Psoas muscle (tissue), 7 donors: ENCODE measurements at regions not wholly inside any gene's neighbourhood (a gene's known extent, or its start where the extent isn't known, plus 50 kb on each side); places are given as distances from the start of the nearest gene placed in this dataset.

Experiments
- ATAC-seq, 4 donors: fragments of 200-7000 bp; cut with Tn5 transposase; one replicate each; pipeline ENCODE4 v1.9.1; 2020; ENCODE audit warnings: moderate library complexity in 3 of 4, mild to moderate bottlenecking in 2 of 4
- DNase-seq, 2 donors: peaks; one replicate each; pipeline ENCODE4 v3.0.0-alpha.2; 2020
- H3K27ac ChIP-seq: fragments of 200-600 bp; one replicate; pipeline ENCODE4 v1.8.0; 2022
- H3K27me3 ChIP-seq, 3 donors: fragments of 200-600 bp in 1 of 3; one replicate each; pipeline versions ENCODE4 v1.6.1 to v1.8.0; 2013 to 2022; ENCODE audit warnings: low read length in 2 of 3, mild to moderate bottlenecking in 2 of 3, moderate library complexity in 1 of 3; ENCODE audit not compliant: insufficient read depth in 3 of 3
- H3K36me3 ChIP-seq, 2 donors: fragments of 200-600 bp in 1 of 2; one replicate each; pipeline versions ENCODE4 v1.6.1 to v1.8.0; 2013 to 2022; ENCODE audit warnings: low read depth in 1 of 2, mild to moderate bottlenecking in 1 of 2, moderate library complexity in 1 of 2; ENCODE audit not compliant: insufficient read depth in 1 of 2
- H3K4me1 ChIP-seq: fragments of 200-600 bp; one replicate; pipeline ENCODE4 v1.8.0; 2022
- H3K4me3 ChIP-seq: fragments of 200-600 bp; one replicate; pipeline ENCODE4 v1.8.0; 2022; ENCODE audit warnings: mild to moderate bottlenecking
- H3K9me3 ChIP-seq: fragments of 200-600 bp; one replicate; pipeline ENCODE4 v1.8.0; 2022
- CTCF ChIP-seq: fragments of 200-600 bp; IDR thresholded peaks from one replicate; pipeline ENCODE4 v1.8.0; 2022; ENCODE audit warnings: antibody characterized with exemption
- WGBS, 3 donors: extraction: QIAGEN DNeasy Blood & Tissue Kit; methylation state at CpG; one replicate each; pipeline versions ENCODE4 v1.1.6 to v1.1.7; 2013; 5-methylcytosine and 5-hydroxymethylcytosine counted together
- intact Hi-C, 2 donors: fragments of 100-400 bp; cut with DNase I; formaldehyde crosslinking; loops; one replicate each; pipeline versions ENCODE4 v1.11.0 to v1.14.2; 2022
- donor health status: healthy with polysubstance abuse.
- donor health status: DM: no; HTN: no; CAD: no; lungs with moderate emphysema.
- donor health status: Bipolar disorder and iron deficiency.
- donor health status: healthy.
- donor health status: DM: yes; HTN: yes; CAD: no.
- donor health status: DM: no; HTN: no; CAD: no.
- donor health status: DM: yes; HTN: yes; CAD: no.

GRCh38 chr14:59123975-59124374 is 64.5 kb upstream of the DAAM1 start:
- H3K9me3 ChIP-seq = no peaks in the 10 kb centered on the region
- TF ChIP-seq CTCF = peak; percentile 32
- no peaks in the 10 kb centered on the region for H3K4me1 ChIP-seq
- WGBS, 3 donors = 48 to 61% (median 48%) methylated on average over 4 of the region's 4 CpGs
- intact Hi-C loops = loop anchor here in 1 of 2 donors (5.0 kb wide), 1 partner anchor 97 kb away; no protein-coding TSS in a partner anchor
- no peak overlapping the region for H3K27ac ChIP-seq
- ATAC-seq (no peak), DNase-seq (no peak)
- H3K36me3 ChIP-seq = no peaks in the 10 kb centered on the region
- H3K4me3 ChIP-seq = no peak overlapping the region
- H3K27me3 ChIP-seq = no peaks in the 10 kb centered on the region

GRCh38 chr14:59125156-59125555 is 63.3 kb upstream of the DAAM1 start:
- H3K27ac ChIP-seq = no peak overlapping the region
- H3K4me3 ChIP-seq = no peak overlapping the region
- TF ChIP-seq CTCF = no peak
- no peak for ATAC-seq
- no peaks in the 10 kb centered on the region for H3K4me1 ChIP-seq
- H3K27me3 ChIP-seq = no peaks in the 10 kb centered on the region
- no peak for DNase-seq
- no peaks in the 10 kb centered on the region for H3K36me3 ChIP-seq
- no peaks in the 10 kb centered on the region for H3K9me3 ChIP-seq
- intact Hi-C loops = no loop called here
- 70 to 79% (median 71%) methylated on average over 4 of the region's 4 CpGs for WGBS, 3 donors

- intact Hi-C loops = loop anchor here in 1 of 2 donors (1.0 kb wide), 1 partner anchor 317 kb away; no protein-coding TSS in a partner anchor
- Histone ChIP-seq H3K27me3 (no peaks in the 10 kb centered on the region), H3K27ac (no peak overlapping the region), H3K36me3 (no peaks in the 10 kb centered on the region), H3K9me3 (no peaks in the 10 kb centered on the region), H3K4me3 (no peak overlapping the region), H3K4me1 (no peaks in the 10 kb centered on the region)
- no peak for DNase-seq
- ATAC-seq = peak; percentile 71 to 93 (median 86)
- TF ChIP-seq CTCF = peak; percentile 85
- 31 to 41% (median 35%) methylated on average over 4 of the region's 4 CpGs for WGBS, 3 donors
Observed at GRCh38 chr14:59126714-59127436, 61.6 kb upstream of the DAAM1 start.

GRCh38 chr14:59127437-59127732 is 61.1 kb upstream of the DAAM1 start:
- ATAC-seq (no peak), DNase-seq (no peak)
- WGBS, 3 donors = 70 to 80% (median 79%) methylated on average over 1 of the region's 1 CpG
- Histone ChIP-seq H3K27me3 (no peaks in the 10 kb centered on the region), H3K4me1 (no peaks in the 10 kb centered on the region), H3K27ac (no peak overlapping the region), H3K4me3 (no peak overlapping the region), H3K36me3 (no peaks in the 10 kb centered on the region), H3K9me3 (no peaks in the 10 kb centered on the region)
- intact Hi-C loops = loop anchor here in 1 of 2 donors (1.0 kb wide), 1 partner anchor 317 kb away; no protein-coding TSS in a partner anchor
- no peak for TF ChIP-seq CTCF

GRCh38 chr14:59130462-59130861 is 58.0 kb upstream of the DAAM1 start:
- H3K36me3 ChIP-seq = no peaks in the 10 kb centered on the region
- H3K4me3 ChIP-seq = no peak overlapping the region
- no peak for ATAC-seq
- H3K4me1 ChIP-seq = no peaks in the 10 kb centered on the region
- intact Hi-C loops = no loop called here
- DNase-seq = no peak
- TF ChIP-seq CTCF = no peak
- H3K27ac ChIP-seq = no peak overlapping the region
- H3K9me3 ChIP-seq = no peaks in the 10 kb centered on the region
- 41 to 61% (median 42%) methylated on average over 7 of the region's 7 CpGs for WGBS, 3 donors
- H3K27me3 ChIP-seq = no peaks in the 10 kb centered on the region
